Right lung (tissue), 2 donors: ENCODE measurements at regions not wholly inside any gene's neighbourhood (a gene's known extent, or its start where the extent isn't known, plus 50 kb on each side); places are given as distances from the start of the nearest gene placed in this dataset.
"Not testable (repeated sequence)": the region's sequence is repeated elsewhere in the genome, so short reads cannot be mapped to it uniquely, and the experiment has no call there.

Source experiments
- DNase-seq, 2 donors: peaks; one replicate each; pipeline ENCODE4 v3.0.0-alpha.2; 2013

DNA sequence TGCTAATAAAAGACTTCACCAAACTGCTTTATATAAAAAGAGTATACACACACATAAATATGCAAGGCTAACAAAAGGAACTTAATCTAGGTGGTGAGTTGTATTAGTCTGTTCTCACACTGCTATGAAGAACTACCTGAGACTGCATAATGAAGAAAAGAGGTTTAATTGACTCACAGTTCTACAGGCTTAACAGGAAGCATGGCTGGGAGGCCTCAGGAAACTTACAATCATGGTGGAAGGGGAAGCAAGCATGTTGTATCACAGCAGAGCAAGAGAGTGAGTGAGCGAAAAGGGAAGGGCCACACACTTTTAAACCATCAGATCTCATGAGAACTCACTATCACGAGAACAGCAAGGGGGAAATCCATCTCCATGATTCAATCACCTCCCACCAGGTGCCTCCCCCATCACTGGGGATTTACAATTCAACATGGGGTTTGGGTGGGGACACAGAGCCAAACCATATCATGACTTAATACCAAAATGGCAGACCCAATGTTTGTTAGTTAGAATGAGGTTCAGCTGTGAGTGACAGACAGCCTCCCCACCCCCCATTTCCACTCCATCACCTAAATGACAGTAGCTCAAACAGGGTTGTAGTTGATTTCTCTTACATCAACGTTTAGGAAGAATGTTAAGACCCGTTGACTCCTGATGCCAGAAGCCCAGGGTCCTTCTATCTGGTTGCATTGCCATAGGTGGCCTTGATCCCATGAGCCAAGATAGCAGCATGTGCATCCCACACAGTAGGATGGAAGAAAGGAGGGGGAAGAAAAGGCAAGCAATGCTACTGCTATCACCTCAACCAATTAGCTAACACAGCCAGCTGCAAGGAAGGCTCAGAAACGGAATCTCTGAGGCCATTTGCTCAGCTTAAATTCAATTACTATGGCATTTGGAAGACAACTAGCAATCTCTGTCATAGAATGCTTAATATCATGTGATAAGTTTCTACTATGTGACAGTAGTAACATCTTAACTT is 77.0 kb downstream of the CCDC71L start:
- DNase-seq = no peak

DNA sequence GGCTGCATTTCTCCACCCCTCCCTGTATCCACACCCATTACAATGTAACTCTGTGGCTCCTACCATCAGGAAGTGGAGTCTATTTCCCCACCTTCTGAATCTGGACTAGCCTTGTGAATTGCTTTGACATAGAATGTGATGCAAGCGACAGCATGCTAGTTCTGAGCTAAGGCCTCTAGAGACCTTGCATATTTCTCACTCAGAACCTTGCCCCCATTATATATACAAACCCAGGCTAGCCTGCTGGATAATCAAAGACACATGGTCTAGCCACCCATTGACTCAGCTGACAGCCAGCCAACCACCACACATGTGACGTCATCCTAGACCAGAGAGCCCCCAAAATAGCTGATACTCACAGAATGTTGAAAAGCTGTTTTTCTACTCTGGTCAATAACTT is 77.9 kb downstream of the CCDC71L start:
- no peak for DNase-seq

- no peak for DNase-seq
These were observed 78.6 kb downstream of the CCDC71L start for GRCh38 chr7:106582365-106582764.

DNA sequence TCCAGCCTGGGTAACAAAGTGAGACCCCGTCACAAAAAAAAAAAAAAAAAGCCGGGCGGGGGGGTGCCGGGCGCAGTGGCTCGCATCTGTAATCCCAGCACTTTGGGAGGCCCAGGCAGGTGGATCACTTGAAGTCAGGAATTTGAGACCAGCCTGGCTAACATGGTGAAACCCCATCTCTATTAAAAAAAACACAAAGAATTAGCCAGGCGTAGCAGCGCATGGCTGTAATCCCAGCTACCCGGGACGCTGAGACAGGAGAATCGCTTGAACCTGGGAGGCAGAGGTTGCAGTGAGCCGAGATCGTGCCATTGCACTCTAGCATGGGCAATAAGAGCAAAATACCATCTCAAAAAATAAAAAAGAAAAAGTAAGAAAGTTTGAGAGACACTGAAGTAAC is 81.9 kb downstream of the CCDC71L start:
- not testable (repeated sequence) for DNase-seq

DNA sequence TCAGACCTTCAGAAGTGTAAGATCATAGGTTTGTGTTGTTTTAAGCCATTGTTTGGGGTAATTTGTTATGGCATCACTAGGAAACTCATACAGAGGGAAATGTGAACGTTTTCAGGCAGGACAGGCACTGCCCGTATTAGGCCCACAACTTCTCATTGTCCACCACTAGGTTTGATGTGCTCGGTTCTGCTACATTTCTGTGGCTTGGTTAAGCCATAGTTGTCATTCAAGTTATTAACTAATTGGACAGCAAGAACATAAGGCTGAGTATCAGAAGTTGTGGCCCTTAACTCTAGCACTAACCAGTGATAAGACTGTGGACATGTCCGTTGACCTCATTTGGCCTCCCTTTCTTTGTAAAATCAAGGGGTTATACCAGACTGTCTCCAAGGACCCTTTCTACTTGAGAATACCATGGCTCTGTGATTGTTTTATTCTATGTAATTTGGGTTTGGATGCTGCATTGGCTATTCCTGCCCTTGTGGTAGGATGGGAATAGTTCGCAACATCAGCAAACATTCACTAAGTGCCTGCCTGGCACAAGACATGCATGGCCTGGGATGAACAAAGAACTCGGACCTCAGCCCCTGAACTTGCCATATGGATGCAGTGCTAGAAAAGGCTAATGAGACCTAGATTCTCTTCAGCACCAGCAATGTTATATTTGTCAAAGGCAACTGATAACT is 85.7 kb downstream of the CCDC71L start:
- no peak for DNase-seq

GRCh38 chr7:106573738-106574137 is 87.2 kb downstream of the CCDC71L start:
- no peak for DNase-seq

DNA sequence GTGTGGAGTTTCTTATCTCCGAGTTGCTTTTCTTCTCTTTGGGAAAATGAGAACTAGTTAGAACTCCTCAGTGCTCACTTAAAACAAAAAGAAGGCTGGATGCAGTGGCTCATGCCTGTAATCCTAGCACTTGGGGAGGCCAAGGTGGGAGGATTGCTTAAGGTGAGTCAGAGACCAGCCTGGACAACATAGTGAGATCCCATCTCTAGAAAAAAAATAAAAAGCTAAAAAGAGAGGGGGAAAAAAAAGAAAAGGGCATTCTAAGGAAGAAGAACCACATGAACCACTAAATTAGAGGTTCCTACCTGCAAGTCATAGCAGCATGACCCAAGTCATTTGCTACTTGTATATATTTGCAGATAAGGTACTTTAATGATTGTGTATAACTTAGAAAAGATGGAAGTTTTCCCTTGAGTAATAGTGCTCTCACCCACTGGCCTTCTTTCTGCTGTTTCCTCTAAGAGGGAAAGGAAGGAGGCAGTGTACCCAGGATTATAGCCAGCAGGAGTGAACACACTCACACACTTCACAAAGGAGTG is 87.8 kb downstream of the CCDC71L start:
- no peak for DNase-seq

- no peak for DNase-seq
These were observed 88.4 kb downstream of the CCDC71L start for GRCh38 chr7:106572394-106573124.

- DNase-seq = no peak
These were observed 89.4 kb downstream of the CCDC71L start for GRCh38 chr7:106571563-106571962.

GRCh38 chr7:106570948-106571418 is 90.0 kb downstream of the CCDC71L start:
- DNase-seq = no peak

DNA sequence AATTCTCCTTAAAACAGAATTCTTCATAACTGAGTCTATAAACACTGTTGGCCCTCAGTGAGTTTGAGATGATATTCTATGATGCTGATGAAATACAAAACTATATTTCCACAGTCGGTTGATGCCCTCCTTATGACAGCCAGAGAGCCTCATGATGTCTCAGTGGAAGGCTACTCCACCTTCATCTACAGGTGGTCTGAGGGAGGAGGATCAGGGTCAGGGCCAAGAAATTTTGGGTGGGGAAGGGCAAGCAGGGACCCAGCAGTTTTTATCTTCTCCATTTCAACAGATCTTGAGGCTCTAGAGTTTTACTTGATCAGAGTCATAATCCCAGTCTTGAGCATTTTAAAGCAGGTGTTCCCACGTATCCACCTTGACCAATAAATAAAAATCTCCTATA is 90.8 kb downstream of the CCDC71L start:
- DNase-seq = no peak

GRCh38 chr7:106569500-106569929 is 91.4 kb downstream of the CCDC71L start:
- no peak for DNase-seq

- DNase-seq = no peak
These were observed 92.1 kb downstream of the CCDC71L start for GRCh38 chr7:106568680-106569499.

DNA sequence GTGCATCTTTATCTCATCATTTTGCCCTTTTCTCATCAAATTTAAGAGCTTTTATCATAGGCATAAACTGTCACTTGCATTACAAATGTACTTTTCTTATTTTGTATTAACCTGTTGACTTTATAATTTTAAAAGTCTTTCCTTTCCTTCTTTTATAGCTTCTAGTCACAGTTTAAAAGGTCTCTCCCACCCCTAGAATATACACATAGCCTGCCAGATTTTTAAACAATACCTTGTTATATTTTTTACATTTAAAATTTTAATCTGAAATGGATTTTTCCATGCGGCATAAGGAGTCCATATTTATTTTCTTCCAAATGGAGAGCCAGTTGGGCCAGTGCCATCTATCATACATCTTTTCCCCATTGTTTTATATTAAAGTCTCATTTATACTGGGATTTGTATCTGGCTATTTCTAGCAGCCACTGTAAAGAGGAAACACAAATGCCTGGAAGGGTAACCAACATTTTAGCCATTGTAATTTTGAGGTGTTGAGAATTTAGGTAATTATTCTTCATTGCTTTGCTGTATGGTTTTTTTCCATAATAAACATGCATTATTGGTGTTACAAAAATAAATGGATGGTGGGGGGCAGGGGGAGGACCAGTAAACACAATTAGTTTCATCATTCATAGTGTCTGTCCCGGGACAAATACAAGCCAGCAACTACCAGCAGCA is 92.8 kb downstream of the CCDC71L start:
- DNase-seq = no peak

DNA sequence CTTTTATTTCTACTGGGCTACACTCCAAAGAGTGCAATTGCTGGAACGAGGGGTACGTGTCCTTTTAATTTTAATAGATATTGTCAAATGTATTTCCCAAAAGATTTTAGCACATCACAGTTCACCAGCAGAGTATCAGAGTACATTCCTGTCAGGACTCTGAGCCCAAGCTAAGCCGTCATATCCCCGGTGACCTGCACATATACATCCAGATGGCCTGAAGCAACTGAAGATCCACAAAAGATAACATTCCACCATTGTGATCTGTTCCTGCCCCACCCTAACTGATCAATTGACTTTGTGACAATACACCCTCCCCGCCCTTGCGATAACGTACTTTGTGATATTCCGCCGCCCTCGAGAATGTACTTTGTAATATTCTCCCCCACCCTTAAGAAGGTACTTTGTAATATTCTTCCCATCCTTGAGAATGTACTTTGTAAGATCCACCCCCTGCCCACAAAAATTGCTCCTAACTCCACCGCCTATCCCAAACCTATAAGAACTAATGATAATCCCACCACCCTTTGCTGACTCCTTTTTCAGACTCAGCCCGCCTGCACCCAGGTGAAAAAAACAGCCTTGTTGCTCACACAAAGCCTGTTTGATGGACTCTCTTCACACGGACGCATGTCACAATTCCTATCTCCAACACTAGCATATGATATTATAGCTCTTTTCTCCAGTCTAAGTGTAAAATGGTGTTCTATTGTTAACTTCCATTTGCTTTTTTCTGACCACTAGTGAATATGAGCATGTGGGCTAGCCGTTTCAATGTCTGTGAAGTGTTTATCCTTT is 93.6 kb downstream of the CCDC71L start:
- DNase-seq = not testable (repeated sequence)

- no peak for DNase-seq
These were observed 94.3 kb downstream of the CCDC71L start for GRCh38 chr7:106566672-106567071.

DNA sequence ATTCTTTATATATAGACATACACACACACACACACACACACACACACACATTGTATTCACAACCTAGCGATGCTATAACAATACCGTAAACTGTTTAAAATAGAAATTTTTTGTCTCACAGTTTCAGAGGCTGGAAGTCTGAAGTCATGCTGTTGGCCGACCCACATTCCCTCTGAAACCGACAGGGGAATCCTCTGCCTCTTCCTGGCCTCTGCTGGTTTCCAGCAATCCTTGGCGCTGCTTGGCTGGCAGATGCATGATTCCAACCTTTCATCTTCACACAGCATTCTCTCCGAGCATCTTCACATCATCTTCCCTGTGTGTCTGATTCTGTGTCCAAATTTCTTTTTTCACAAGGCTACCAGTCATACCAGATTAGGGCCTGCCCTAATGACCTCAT is 94.8 kb downstream of the CCDC71L start:
- DNase-seq = no peak

- DNase-seq = no peak
These were observed 95.5 kb downstream of the CCDC71L start for GRCh38 chr7:106565428-106565827.

DNA sequence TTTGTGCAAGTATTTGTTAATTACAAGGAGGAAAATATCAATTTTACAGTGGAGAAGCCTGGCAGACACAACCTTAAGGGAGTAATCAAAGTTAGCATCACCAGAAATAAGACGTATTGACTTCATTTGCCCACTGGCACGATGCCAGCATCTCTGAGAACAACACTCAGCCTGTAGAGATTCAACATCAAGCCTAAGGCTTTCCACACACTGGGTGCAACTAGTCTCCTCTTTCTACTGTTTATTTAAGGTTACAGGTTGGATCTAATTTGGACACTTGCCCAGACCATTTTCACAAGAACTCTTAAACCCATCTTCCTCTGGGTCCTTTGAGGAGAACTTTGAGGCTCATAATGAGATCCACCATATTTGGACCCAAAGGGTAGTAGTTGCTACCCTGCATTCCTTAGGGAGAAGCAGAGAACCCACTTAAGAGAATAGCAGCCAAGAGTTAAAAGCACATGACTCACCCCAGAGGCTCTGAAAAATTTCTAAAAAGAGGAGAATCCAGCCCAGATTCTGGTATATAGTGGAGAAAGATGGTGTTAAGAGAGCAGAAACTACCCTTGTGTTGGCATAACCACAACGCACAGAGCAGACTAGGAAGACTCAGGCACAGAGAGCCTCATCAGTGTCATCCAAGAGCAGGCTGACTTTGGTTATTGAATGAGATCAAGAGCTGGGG is 97.3 kb downstream of the CCDC71L start:
- no peak for DNase-seq
